Peyer's patch (tissue), 4 donors: ENCODE measurements at regions not wholly inside any gene's neighbourhood (a gene's known extent, or its start where the extent isn't known, plus 50 kb on each side); places are given as distances from the start of the nearest gene placed in this dataset.

Source experiments
- DNase-seq, 3 donors: peaks; one replicate each; pipeline ENCODE4 v3.0.0-alpha.2; 2017 to 2019
- H3K27ac ChIP-seq, 4 donors: fragments of 200-600 bp; sonication (generic); one replicate each; pipeline ENCODE4 v1.5.1; 2016 to 2019
- H3K27me3 ChIP-seq, 2 donors: fragments of 200-600 bp; sonication (generic); one replicate each; pipeline ENCODE4 v1.5.1; 2019
- H3K36me3 ChIP-seq, 3 donors: fragments of 200-600 bp; sonication (generic); one replicate each; pipeline ENCODE4 v1.5.1; 2016 to 2019
- H3K4me1 ChIP-seq, 4 donors: fragments of 200-600 bp; sonication (generic); one replicate each; pipeline ENCODE4 v1.5.1; 2016 to 2019
- H3K4me3 ChIP-seq, 4 donors: fragments of 200-600 bp; sonication (generic); 1 replicate in 3 of 4; 2 replicates in 1 of 4; pipeline ENCODE4 v1.5.1; 2016 to 2019; ENCODE audit warnings: mild to moderate bottlenecking in 1 of 4
- H3K9me3 ChIP-seq, 4 donors: fragments of 200-600 bp; sonication (generic); one replicate each; pipeline ENCODE4 v1.5.1; 2016 to 2019; ENCODE audit warnings: mild to moderate bottlenecking in 1 of 4
- POLR2A ChIP-seq, 2 donors: fragments of 450-650 bp; IDR thresholded peaks; one replicate each; pipeline ENCODE4 v1.5.1; 2017; ENCODE audit warnings: antibody characterized with exemption in 2 of 2, mild to moderate bottlenecking in 2 of 2, moderate library complexity in 2 of 2
- TF ChIP-seq, protein P1 (sequence below), 6 experiments: fragments of 450-650 bp in 4 of 6; fragments of 200-600 bp in 2 of 6; sonication (generic) in 1 of 6; IDR thresholded peaks; one replicate each; pipeline ENCODE4 v1.5.1; 2017 to 2019; ENCODE audit warnings: antibody characterized with exemption in 6 of 6, mild to moderate bottlenecking in 3 of 6, moderate library complexity in 1 of 6

DNA sequence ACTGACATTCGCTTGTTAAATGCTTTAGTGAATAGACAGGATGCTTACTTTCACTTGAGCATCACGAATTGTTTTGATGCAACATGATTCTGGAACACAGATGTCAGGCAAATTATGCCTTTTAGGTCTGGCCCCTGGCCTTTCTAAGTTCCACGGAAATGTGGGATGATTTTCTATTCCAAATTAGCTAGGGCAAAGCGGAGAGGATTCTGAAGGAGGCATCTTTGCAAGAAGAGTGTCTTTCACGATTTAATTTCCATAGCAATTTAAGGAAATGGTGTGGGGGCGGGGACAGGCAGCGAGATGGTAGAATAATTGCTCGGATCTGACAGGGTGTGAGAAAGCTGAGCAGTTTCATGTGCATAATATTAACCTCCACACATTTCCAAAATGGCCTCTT, 238.5 kb upstream of the KCNMB2 start:
- Histone ChIP-seq H3K27ac (no peak overlapping the region), H3K27me3 (no peaks in the 10 kb centered on the region), H3K9me3 (no peaks in the 10 kb centered on the region), H3K4me3 (no peak overlapping the region), H3K4me1 (no peaks in the 10 kb centered on the region), H3K36me3 (no peaks in the 10 kb centered on the region)
- DNase-seq, result no peak
- no peak for TF ChIP-seq POLR2A (IDR thresholded peaks at IDR 0.05)
- TF ChIP-seq, protein P1, sequence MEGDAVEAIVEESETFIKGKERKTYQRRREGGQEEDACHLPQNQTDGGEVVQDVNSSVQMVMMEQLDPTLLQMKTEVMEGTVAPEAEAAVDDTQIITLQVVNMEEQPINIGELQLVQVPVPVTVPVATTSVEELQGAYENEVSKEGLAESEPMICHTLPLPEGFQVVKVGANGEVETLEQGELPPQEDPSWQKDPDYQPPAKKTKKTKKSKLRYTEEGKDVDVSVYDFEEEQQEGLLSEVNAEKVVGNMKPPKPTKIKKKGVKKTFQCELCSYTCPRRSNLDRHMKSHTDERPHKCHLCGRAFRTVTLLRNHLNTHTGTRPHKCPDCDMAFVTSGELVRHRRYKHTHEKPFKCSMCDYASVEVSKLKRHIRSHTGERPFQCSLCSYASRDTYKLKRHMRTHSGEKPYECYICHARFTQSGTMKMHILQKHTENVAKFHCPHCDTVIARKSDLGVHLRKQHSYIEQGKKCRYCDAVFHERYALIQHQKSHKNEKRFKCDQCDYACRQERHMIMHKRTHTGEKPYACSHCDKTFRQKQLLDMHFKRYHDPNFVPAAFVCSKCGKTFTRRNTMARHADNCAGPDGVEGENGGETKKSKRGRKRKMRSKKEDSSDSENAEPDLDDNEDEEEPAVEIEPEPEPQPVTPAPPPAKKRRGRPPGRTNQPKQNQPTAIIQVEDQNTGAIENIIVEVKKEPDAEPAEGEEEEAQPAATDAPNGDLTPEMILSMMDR (IDR thresholded peaks at IDR 0.05), result no peak

DNA sequence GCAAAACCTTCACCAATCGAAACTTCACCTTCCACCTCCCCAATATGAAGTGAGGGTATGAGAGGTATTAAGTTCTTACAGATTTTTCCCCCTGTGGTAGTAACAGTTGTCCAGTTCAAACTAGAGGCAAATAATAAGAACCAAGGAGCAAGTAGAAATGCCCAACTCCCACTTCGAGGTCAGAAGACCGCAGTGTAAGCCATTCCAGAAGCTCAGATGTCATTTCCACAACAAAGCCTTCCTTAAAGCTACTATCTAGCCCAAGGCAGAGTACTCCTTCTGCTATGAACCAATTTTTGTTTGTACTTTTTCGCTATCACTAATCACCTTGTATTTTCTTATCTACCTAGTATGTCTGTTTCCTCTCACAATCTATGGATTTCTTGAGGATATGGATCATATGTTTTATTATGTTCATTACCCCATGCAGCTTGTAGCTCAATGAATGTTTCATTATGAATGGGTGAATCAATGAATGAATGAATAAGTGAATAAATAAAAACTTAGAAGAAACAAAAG, 235.7 kb upstream of the KCNMB2 start:
- no peak for DNase-seq
- no peaks in the 10 kb centered on the region for H3K36me3 ChIP-seq
- no peaks in the 10 kb centered on the region for H3K27me3 ChIP-seq
- H3K4me3 ChIP-seq, result no peak overlapping the region
- H3K27ac ChIP-seq, result no peak overlapping the region
- TF ChIP-seq, protein P1 (IDR thresholded peaks at IDR 0.05), result no peak
- TF ChIP-seq POLR2A (IDR thresholded peaks at IDR 0.05), result no peak
- no peaks in the 10 kb centered on the region for H3K9me3 ChIP-seq
- no peaks in the 10 kb centered on the region for H3K4me1 ChIP-seq

DNA sequence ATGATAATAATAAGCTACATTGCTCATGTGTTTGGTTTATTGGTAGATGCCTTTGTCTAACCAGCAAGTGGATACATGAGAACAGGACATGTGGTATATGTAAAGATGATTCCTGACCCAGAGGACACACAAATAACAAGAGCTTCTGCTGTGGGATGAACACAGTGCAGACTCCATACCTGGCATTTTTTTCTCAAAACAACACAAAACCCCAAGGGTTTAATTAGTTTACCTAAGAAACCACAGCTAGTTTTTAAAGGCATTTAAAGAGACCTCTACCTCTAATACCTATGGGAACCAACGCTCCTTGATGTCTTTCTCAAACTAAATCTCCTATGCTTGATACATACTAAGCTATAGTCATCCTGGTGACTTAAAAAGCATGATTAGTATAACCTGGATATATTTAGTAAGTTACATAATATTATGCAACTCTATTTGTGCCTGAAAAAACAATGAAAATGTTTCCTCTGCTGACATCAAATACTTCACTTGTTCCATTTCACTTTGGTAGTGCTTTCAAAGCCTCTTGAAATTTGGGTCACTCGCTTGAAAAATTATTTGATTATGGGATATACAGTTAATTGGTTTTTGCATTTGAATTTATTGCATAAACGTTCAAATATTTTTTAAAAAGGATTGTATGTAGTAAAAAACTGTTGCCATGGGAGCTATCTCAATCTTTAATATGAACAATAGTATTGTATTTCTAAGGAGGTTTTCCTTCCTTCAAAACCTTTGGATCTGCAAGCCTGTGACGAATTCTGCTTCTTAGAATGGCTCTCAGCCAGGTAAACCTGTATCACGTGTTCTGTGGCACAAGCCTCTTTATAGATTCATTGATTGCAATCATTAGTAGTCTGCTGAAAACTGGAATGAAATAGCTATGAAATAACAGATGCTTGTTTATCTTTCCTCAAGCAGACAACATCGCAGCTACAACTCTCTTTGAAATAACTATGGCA, 233.0 kb upstream of the KCNMB2 start:
- no peak for DNase-seq
- no peaks in the 10 kb centered on the region for H3K27me3 ChIP-seq
- H3K9me3 ChIP-seq, result no peaks in the 10 kb centered on the region
- TF ChIP-seq POLR2A (IDR thresholded peaks at IDR 0.05), result no peak
- TF ChIP-seq, protein P1 (IDR thresholded peaks at IDR 0.05), result no peak
- H3K4me1 ChIP-seq, result no peaks in the 10 kb centered on the region
- H3K27ac ChIP-seq, result no peak overlapping the region
- no peaks in the 10 kb centered on the region for H3K36me3 ChIP-seq
- no peak overlapping the region for H3K4me3 ChIP-seq

DNA sequence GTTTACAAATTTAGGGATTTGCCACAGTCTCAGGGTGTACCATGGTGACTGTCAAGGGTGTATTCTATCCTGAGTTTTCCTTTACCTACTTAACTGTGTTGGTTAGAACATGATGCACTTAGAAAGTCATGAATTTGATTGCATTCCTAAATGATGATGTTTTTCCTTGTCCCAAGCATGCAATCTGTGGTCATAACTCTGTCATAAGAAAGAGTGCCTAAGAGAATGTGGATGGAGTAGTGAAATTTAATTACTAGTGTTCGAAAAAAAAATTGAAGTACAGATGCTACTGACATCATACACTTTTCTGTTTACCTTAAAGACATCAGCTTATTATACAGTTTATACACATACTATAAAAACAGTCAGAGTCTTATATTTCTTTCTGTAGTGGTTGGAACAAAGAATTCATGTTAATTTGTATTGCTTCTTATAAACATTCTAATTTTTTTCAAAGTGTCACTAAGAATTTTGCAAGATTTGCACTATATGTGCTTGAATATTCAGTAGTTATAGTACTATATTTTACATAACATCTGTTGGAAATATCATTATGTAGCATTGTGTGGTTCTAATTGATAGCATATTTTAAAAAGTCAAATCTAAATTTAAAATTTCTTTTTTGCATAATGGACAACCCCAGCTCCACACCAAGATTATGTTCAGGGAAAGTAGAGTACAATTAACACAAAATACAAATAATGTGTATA, 231.3 kb upstream of the KCNMB2 start:
- DNase-seq, result no peak
- TF ChIP-seq, protein P1 (IDR thresholded peaks at IDR 0.05), result no peak
- TF ChIP-seq POLR2A (IDR thresholded peaks at IDR 0.05), result no peak

DNA sequence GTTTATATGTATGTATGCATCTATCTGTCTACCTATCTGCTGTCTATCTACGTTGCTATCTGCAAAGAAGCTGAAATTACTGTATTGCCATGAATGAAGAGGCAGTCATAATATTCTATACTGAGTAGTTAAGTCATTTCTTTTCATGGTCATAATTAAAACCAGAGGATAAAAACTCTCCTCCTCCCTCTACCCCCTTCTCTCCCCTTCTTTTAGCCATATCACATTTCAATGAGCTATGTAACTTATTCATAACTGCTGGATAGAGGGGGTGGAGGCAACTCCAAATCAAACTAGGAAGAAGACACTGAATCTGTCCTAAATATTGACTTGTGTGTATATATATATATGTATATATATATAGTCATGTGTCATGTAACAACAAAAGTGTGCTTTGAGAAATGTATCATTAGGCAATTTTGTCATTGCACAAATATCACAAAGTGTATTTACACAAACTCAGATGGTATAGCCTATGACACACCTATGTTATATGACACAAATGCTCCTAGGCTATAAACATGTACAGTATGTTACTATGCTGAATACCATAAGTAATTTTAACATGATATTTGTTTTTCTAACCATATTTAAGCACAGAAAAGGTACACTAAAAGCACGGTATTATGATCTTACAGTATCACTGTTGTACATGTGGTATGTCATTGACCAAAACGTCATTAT, 229.7 kb upstream of the KCNMB2 start:
- no peak overlapping the region for H3K27ac ChIP-seq
- no peak overlapping the region for H3K4me3 ChIP-seq
- TF ChIP-seq, protein P1 (IDR thresholded peaks at IDR 0.05), result no peak
- no peak for TF ChIP-seq POLR2A (IDR thresholded peaks at IDR 0.05)
- no peaks in the 10 kb centered on the region for H3K9me3 ChIP-seq
- no peaks in the 10 kb centered on the region for H3K36me3 ChIP-seq
- no peaks in the 10 kb centered on the region for H3K4me1 ChIP-seq
- H3K27me3 ChIP-seq, result no peaks in the 10 kb centered on the region
- no peak for DNase-seq

More for the DNA sequence above, 231.3 kb upstream of the KCNMB2 start:
- H3K4me1 ChIP-seq, result no peaks in the 10 kb centered on the region
- no peaks in the 10 kb centered on the region for H3K27me3 ChIP-seq
- no peak overlapping the region for H3K27ac ChIP-seq
- H3K9me3 ChIP-seq, result no peaks in the 10 kb centered on the region
- no peak overlapping the region for H3K4me3 ChIP-seq
- no peaks in the 10 kb centered on the region for H3K36me3 ChIP-seq
